Peyer's patch (tissue), 4 donors: ENCODE measurements at regions not wholly inside any gene's neighbourhood (a gene's known extent, or its start where the extent isn't known, plus 50 kb on each side); places are given as distances from the start of the nearest gene placed in this dataset.
A peak's percentile ranks its signal among the peaks of the same experiment; 100 is the strongest.

Source experiments
- DNase-seq, 3 donors: peaks; one replicate each; pipeline ENCODE4 v3.0.0-alpha.2; 2017 to 2019
- H3K27ac ChIP-seq, 4 donors: fragments of 200-600 bp; sonication (generic); one replicate each; pipeline ENCODE4 v1.5.1; 2016 to 2019
- H3K27me3 ChIP-seq, 2 donors: fragments of 200-600 bp; sonication (generic); one replicate each; pipeline ENCODE4 v1.5.1; 2019
- H3K36me3 ChIP-seq, 3 donors: fragments of 200-600 bp; sonication (generic); one replicate each; pipeline ENCODE4 v1.5.1; 2016 to 2019
- H3K4me1 ChIP-seq, 4 donors: fragments of 200-600 bp; sonication (generic); one replicate each; pipeline ENCODE4 v1.5.1; 2016 to 2019
- H3K4me3 ChIP-seq, 4 donors: fragments of 200-600 bp; sonication (generic); 1 replicate in 3 of 4; 2 replicates in 1 of 4; pipeline ENCODE4 v1.5.1; 2016 to 2019; ENCODE audit warnings: mild to moderate bottlenecking in 1 of 4
- H3K9me3 ChIP-seq, 4 donors: fragments of 200-600 bp; sonication (generic); one replicate each; pipeline ENCODE4 v1.5.1; 2016 to 2019; ENCODE audit warnings: mild to moderate bottlenecking in 1 of 4
- POLR2A ChIP-seq, 2 donors: fragments of 450-650 bp; IDR thresholded peaks; one replicate each; pipeline ENCODE4 v1.5.1; 2017; ENCODE audit warnings: antibody characterized with exemption in 2 of 2, mild to moderate bottlenecking in 2 of 2, moderate library complexity in 2 of 2
- TF ChIP-seq, protein P1 (sequence below), 6 experiments: fragments of 450-650 bp in 4 of 6; fragments of 200-600 bp in 2 of 6; sonication (generic) in 1 of 6; IDR thresholded peaks; one replicate each; pipeline ENCODE4 v1.5.1; 2017 to 2019; ENCODE audit warnings: antibody characterized with exemption in 6 of 6, mild to moderate bottlenecking in 3 of 6, moderate library complexity in 1 of 6

DNA sequence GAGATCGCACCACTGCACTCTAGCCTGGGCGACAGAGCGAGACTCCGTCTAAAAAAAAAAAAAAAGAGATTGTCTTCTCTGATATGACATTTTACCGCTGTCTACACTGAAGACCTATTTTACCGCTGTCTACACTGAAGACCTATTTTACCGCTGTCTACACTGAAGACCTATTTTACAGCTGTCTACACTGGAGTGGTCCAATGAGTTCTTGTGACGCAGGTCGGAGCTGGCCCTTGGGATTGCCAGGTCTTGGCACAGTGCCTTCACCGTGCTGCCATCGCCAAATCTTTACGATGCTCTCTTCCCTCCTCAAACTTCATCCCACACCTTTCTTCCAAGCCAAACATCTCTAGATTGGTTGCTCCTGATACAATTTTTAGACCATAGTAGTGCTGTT lies 183.1 kb upstream of the FAT1 start:
- TF ChIP-seq, protein P1, sequence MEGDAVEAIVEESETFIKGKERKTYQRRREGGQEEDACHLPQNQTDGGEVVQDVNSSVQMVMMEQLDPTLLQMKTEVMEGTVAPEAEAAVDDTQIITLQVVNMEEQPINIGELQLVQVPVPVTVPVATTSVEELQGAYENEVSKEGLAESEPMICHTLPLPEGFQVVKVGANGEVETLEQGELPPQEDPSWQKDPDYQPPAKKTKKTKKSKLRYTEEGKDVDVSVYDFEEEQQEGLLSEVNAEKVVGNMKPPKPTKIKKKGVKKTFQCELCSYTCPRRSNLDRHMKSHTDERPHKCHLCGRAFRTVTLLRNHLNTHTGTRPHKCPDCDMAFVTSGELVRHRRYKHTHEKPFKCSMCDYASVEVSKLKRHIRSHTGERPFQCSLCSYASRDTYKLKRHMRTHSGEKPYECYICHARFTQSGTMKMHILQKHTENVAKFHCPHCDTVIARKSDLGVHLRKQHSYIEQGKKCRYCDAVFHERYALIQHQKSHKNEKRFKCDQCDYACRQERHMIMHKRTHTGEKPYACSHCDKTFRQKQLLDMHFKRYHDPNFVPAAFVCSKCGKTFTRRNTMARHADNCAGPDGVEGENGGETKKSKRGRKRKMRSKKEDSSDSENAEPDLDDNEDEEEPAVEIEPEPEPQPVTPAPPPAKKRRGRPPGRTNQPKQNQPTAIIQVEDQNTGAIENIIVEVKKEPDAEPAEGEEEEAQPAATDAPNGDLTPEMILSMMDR (IDR thresholded peaks at IDR 0.05) = no peak
- TF ChIP-seq POLR2A (IDR thresholded peaks at IDR 0.05) = no peak
- H3K9me3 ChIP-seq = no peaks in the 10 kb centered on the region

DNA sequence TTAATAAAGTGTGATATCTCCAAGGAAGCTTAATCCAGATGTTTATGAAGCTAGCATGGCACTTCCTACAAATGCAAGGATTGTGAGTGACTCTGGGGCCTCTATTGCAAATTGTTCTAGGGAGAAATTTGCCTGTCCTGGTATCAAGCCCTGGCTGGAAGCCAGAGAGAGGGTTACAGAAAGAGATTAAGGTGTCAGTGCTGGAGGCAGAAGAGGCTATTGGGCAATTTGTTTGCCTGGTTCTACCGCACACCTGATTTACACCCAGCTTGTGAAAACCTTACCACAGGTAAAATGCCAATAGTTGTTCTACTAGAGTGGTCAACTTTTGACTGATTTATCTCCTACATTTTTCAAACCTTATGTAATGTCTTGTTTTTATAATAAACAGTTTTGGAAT lies 186.7 kb upstream of the FAT1 start:
- TF ChIP-seq, protein P1 (IDR thresholded peaks at IDR 0.05) = no peak
- no peak for TF ChIP-seq POLR2A (IDR thresholded peaks at IDR 0.05)
- DNase-seq = no peak

More for the DNA sequence above, 183.1 kb upstream of the FAT1 start:
- H3K27ac ChIP-seq = no peak overlapping the region
- no peaks in the 10 kb centered on the region for H3K36me3 ChIP-seq
- no peaks in the 10 kb centered on the region for H3K27me3 ChIP-seq
- H3K4me3 ChIP-seq = no peak overlapping the region
- H3K4me1 ChIP-seq = peaks cover 0 to 22% (median 2%) of the 10 kb centered on the region in 4 donors
- no peak for DNase-seq

DNA sequence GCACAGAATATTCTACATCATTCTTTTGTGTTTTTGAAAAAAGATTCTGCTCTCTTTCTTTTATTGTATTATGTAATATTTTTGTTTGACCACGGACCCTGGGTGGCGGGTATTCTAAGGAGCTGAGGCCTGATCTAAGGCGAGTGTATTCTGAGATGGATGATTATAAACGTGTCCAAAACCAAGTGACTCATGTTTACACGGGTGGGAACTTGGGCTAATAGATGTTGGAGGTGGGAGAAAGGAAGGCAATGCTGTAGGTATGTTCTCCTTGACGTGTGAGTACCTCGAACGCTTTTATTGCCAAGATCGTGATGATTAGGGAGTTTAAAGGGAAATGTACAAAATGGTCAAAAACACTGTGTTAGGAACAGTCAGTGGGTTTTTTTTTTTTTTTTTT lies 188.9 kb upstream of the FAT1 start:
- DNase-seq = no peak
- Histone ChIP-seq H3K27me3 (no peaks in the 10 kb centered on the region), H3K4me3 (no peak overlapping the region), H3K9me3 (no peaks in the 10 kb centered on the region), H3K4me1 (no peaks in the 10 kb centered on the region), H3K36me3 (no peaks in the 10 kb centered on the region), H3K27ac (no peak overlapping the region)
- TF ChIP-seq, protein P1 (IDR thresholded peaks at IDR 0.05) = no peak
- no peak for TF ChIP-seq POLR2A (IDR thresholded peaks at IDR 0.05)

More for the DNA sequence above, 186.7 kb upstream of the FAT1 start:
- no peak overlapping the region for H3K27ac ChIP-seq
- H3K4me3 ChIP-seq = no peak overlapping the region
- H3K4me1 ChIP-seq = no peaks in the 10 kb centered on the region
- no peaks in the 10 kb centered on the region for H3K27me3 ChIP-seq
- no peaks in the 10 kb centered on the region for H3K36me3 ChIP-seq
- no peaks in the 10 kb centered on the region for H3K9me3 ChIP-seq

DNA sequence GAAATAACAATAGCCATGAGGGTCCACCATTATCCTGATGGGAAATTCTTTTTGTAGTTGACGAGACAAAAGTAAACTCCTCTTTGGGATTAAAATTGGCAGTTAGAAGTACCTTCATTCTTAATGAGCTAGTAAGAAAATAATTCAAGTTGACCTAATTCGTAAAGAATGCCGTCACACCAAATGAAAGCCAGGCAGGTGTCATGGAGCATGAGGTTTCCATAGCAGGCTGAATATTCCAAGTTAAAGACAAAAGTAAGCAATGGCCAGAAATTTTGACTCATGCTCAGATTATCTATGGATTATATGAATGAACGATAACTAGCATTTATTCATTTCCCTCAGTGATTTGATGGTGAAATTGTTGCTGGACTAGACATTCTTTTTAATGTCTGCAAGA lies 192.2 kb upstream of the FAT1 start:
- no peak for DNase-seq
- Histone ChIP-seq H3K4me1 (no peaks in the 10 kb centered on the region), H3K36me3 (no peaks in the 10 kb centered on the region), H3K27me3 (no peaks in the 10 kb centered on the region), H3K9me3 (no peaks in the 10 kb centered on the region), H3K27ac (no peak overlapping the region), H3K4me3 (peak overlapping the region in 1 of 4 donors; percentile 3)
- no peak for TF ChIP-seq POLR2A (IDR thresholded peaks at IDR 0.05)
- TF ChIP-seq, protein P1 (IDR thresholded peaks at IDR 0.05) = no peak

DNA sequence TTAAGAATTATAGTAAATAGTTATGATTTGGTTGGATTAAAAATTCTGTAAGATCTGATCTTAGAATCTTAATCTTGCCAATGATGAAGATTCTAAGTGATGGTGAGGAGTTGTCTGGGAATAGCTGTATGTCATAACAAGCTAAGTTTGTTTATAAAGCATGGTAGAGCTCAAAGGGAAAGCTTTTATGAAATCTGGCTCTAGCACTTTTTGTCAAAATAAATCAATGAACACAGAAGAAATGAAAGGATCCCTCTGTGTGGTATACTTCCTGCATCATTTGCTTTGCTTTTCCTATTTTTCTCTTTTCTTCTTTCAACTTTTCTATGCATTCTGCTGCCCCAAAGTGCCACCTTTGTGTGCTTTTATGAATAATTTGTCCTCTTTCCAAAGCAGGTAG lies 193.5 kb upstream of the FAT1 start:
- no peaks in the 10 kb centered on the region for H3K4me1 ChIP-seq
- H3K27ac ChIP-seq = no peak overlapping the region
- TF ChIP-seq, protein P1 (IDR thresholded peaks at IDR 0.05) = no peak
- TF ChIP-seq POLR2A (IDR thresholded peaks at IDR 0.05) = no peak
- H3K27me3 ChIP-seq = no peaks in the 10 kb centered on the region
- no peak for DNase-seq
- no peaks in the 10 kb centered on the region for H3K9me3 ChIP-seq
- H3K4me3 ChIP-seq = no peak overlapping the region
- H3K36me3 ChIP-seq = no peaks in the 10 kb centered on the region

DNA sequence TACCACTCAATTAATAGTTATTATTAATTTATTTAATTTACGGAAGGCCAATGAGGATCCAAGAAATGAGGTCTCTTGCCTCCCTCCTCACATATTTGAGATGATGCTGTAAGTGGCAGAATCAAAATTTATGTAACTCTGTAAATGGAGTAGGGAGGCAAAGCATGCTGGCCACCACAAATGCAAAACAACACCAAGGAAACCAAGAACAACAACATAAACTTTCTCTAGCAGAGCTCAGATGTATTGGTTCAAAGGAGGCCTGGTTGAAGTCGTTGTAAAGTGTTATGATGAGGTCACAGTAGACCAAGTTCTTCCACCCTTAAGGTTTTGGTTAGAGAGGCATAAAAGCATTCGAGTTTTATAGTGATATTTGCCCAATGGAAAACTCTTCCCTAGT lies 194.8 kb upstream of the FAT1 start:
- no peak overlapping the region for H3K27ac ChIP-seq
- TF ChIP-seq, protein P1 (IDR thresholded peaks at IDR 0.05) = no peak
- no peak for TF ChIP-seq POLR2A (IDR thresholded peaks at IDR 0.05)
- H3K4me3 ChIP-seq = no peak overlapping the region
- no peaks in the 10 kb centered on the region for H3K36me3 ChIP-seq
- no peak for DNase-seq
- no peaks in the 10 kb centered on the region for H3K4me1 ChIP-seq
- no peaks in the 10 kb centered on the region for H3K9me3 ChIP-seq
- no peaks in the 10 kb centered on the region for H3K27me3 ChIP-seq
